OCI-LY3 (cell line): ENCODE measurements at regions not wholly inside any gene's neighbourhood (a gene's known extent, or its start where the extent isn't known, plus 50 kb on each side); places are given as distances from the start of the nearest gene placed in this dataset.

Experiments
- EZH2phosphoT487 ChIP-seq: fragments of 200-600 bp; shearing (Covaris generic); IDR thresholded peaks from 2 replicates; pipeline ENCODE4 v1.6.1; 2018; ENCODE audit warnings: antibody characterized with exemption, mixed run types, low read depth
- TF ChIP-seq, protein P1 (sequence below): fragments of 200-600, 300-600 bp; sonication (generic); IDR thresholded peaks from 2 replicates; pipeline ENCODE4 v1.5.1; 2014; ENCODE audit warnings: antibody characterized with exemption, low read length, low read depth

DNA sequence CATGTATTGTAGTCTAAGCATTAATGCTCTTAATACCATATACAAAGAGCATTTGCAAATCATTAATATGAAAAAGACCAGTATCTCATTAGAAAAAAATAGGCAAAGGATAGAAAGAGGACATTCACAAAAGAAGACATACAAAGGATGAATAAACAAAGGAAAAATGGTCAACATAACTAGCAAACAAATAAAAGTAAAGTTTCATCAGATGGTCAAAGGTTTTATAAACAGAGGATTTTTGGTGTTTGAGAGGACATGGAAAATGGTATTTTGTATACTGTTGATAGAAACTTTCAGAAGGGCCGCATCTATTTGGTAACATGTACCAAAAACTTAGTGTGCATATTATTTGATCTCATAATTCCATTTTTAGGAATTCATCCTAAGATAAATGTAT, 414.8 kb downstream of the PIK3R1 start:
- TF ChIP-seq, protein P1, sequence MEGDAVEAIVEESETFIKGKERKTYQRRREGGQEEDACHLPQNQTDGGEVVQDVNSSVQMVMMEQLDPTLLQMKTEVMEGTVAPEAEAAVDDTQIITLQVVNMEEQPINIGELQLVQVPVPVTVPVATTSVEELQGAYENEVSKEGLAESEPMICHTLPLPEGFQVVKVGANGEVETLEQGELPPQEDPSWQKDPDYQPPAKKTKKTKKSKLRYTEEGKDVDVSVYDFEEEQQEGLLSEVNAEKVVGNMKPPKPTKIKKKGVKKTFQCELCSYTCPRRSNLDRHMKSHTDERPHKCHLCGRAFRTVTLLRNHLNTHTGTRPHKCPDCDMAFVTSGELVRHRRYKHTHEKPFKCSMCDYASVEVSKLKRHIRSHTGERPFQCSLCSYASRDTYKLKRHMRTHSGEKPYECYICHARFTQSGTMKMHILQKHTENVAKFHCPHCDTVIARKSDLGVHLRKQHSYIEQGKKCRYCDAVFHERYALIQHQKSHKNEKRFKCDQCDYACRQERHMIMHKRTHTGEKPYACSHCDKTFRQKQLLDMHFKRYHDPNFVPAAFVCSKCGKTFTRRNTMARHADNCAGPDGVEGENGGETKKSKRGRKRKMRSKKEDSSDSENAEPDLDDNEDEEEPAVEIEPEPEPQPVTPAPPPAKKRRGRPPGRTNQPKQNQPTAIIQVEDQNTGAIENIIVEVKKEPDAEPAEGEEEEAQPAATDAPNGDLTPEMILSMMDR: no peak
- no peak for TF ChIP-seq EZH2phosphoT487
